ENCODE measurements at regions not wholly inside any gene's neighbourhood (a gene's known extent, or its start where the extent isn't known, plus 50 kb on each side); places are given as distances from the start of the nearest gene placed in this dataset.

GRCh38 chr15:92553317-92553716, 102.3 kb downstream of the FAM174B start:
- TF ChIP-seq CTCF (conservative IDR thresholded peaks at IDR 0.05; ENCODE audit: low read length), result no peak
- no peak for TF ChIP-seq EZH2phosphoT487 (IDR thresholded peaks at IDR 0.05; ENCODE audit: borderline replicate concordance, low read depth, low read length)
